Sigmoid colon (tissue), 6 donors: ENCODE measurements at regions not wholly inside any gene's neighbourhood (a gene's known extent, or its start where the extent isn't known, plus 50 kb on each side); places are given as distances from the start of the nearest gene placed in this dataset.

Experiments
- DNase-seq: peaks from one replicate; pipeline ENCODE4 v3.0.0-alpha.2; 2019
- H3K27ac ChIP-seq, 4 donors: fragments of 200-600 bp; sonication (generic); one replicate each; pipeline ENCODE4 v1.5.1; 2016 to 2019; ENCODE audit warnings: mild to moderate bottlenecking in 1 of 4
- H3K27me3 ChIP-seq, 3 donors: fragments of 200-600 bp; sonication (generic); one replicate each; pipeline ENCODE4 v1.5.1; 2019; ENCODE audit warnings: mild to moderate bottlenecking in 1 of 3
- H3K36me3 ChIP-seq, 4 donors: fragments of 200-600 bp; sonication (generic); one replicate each; pipeline ENCODE4 v1.5.1; 2016 to 2019
- H3K4me1 ChIP-seq, 4 donors: fragments of 200-600 bp; sonication (generic); one replicate each; pipeline ENCODE4 v1.5.1; 2017 to 2019
- H3K4me3 ChIP-seq, 4 donors: fragments of 200-600 bp; sonication (generic); one replicate each; pipeline ENCODE4 v1.5.1; 2017 to 2019; ENCODE audit warnings: mild to moderate bottlenecking in 2 of 4, moderate library complexity in 1 of 4
- H3K9me3 ChIP-seq, 4 donors: fragments of 200-600 bp in 3 of 4; sonication (generic) in 3 of 4; one replicate each; pipeline versions ENCODE4 v1.5.1 to v1.6.1; 2013 to 2019
- EP300 ChIP-seq, 4 donors: sonication (generic); formaldehyde crosslinking; IDR thresholded peaks; one replicate each; pipeline ENCODE4 v1.6.1; 2017; ENCODE audit warnings: antibody characterized with exemption in 4 of 4
- POLR2A ChIP-seq, 2 donors: fragments of 450-650 bp; IDR thresholded peaks; one replicate each; pipeline ENCODE4 v1.6.1; 2016; ENCODE audit warnings: antibody characterized with exemption in 2 of 2, mild to moderate bottlenecking in 2 of 2, moderate library complexity in 2 of 2
- POLR2AphosphoS5 ChIP-seq, 4 donors: sonication (generic); formaldehyde crosslinking; IDR thresholded peaks; one replicate each; pipeline ENCODE4 v1.6.1; 2017; ENCODE audit warnings: antibody characterized with exemption in 4 of 4
- WGBS, 2 donors: extraction: QIAGEN DNeasy Blood & Tissue Kit; methylation state at CpG; one replicate each; pipeline ENCODE4 v1.1.7; 2013; 5-methylcytosine and 5-hydroxymethylcytosine counted together
- intact Hi-C: fragments of 100-400 bp; cut with DNase I; formaldehyde crosslinking; loops from one replicate; pipeline ENCODE4 v1.15.1; 2023
- TF ChIP-seq, protein P1 (sequence below), 4 experiments: fragments of 450-650 bp in 3 of 4; fragments of 200-600 bp in 1 of 4; IDR thresholded peaks; one replicate each; pipeline ENCODE4 v1.5.1; 2016 to 2019; ENCODE audit warnings: antibody characterized with exemption in 4 of 4, mild to moderate bottlenecking in 3 of 4, moderate library complexity in 2 of 4
- donor health status: healthy with polysubstance abuse.
- donor health status: healthy.

GRCh38 chr3:25171118-25171807, 256.8 kb upstream of the RARB start:
- H3K27me3 ChIP-seq, result no peaks in the 10 kb centered on the region
- H3K9me3 ChIP-seq, result no peaks in the 10 kb centered on the region
- no peak overlapping the region for H3K27ac ChIP-seq
- H3K4me1 ChIP-seq, result no peaks in the 10 kb centered on the region
- no peak for TF ChIP-seq EP300 (IDR thresholded peaks at IDR 0.05)
- no peak for TF ChIP-seq POLR2A (IDR thresholded peaks at IDR 0.05)
- no peak for TF ChIP-seq POLR2AphosphoS5 (IDR thresholded peaks at IDR 0.05)
- TF ChIP-seq, protein P1, sequence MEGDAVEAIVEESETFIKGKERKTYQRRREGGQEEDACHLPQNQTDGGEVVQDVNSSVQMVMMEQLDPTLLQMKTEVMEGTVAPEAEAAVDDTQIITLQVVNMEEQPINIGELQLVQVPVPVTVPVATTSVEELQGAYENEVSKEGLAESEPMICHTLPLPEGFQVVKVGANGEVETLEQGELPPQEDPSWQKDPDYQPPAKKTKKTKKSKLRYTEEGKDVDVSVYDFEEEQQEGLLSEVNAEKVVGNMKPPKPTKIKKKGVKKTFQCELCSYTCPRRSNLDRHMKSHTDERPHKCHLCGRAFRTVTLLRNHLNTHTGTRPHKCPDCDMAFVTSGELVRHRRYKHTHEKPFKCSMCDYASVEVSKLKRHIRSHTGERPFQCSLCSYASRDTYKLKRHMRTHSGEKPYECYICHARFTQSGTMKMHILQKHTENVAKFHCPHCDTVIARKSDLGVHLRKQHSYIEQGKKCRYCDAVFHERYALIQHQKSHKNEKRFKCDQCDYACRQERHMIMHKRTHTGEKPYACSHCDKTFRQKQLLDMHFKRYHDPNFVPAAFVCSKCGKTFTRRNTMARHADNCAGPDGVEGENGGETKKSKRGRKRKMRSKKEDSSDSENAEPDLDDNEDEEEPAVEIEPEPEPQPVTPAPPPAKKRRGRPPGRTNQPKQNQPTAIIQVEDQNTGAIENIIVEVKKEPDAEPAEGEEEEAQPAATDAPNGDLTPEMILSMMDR (IDR thresholded peaks at IDR 0.05), result no peak
- H3K4me3 ChIP-seq, result no peak overlapping the region
- WGBS, 2 donors, result 89 to 90% methylated on average over 4 of the region's 4 CpGs
- intact Hi-C loops, result no loop called here
- no peak for DNase-seq
- H3K36me3 ChIP-seq, result no peaks in the 10 kb centered on the region

DNA sequence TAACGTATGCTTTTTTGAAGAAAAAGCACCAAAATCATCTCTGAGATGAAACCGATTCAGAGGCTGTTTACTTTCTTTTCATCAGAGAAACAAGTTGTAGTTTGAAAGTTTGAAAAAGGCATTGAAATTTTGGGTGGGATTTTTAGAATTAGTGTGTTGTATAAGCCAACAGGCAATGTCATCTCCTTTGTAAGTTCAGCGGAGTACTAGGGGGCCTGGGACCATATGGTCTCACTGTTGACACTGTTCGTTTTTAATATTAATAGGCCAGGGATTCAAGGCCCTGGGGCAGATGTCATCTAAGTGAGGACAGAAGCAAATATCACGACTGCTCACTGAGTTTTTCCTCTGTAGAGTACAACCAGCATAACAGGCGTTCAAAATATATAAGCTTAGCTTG, 256.2 kb upstream of the RARB start:
- no peak for DNase-seq
- intact Hi-C loops, result no loop called here
- WGBS, 2 donors, result 88% methylated on average over 6 of the region's 6 CpGs
- Histone ChIP-seq H3K9me3 (no peaks in the 10 kb centered on the region), H3K27ac (no peak overlapping the region), H3K27me3 (no peaks in the 10 kb centered on the region), H3K36me3 (no peaks in the 10 kb centered on the region), H3K4me3 (no peak overlapping the region), H3K4me1 (no peaks in the 10 kb centered on the region)
- TF ChIP-seq, protein P1 (IDR thresholded peaks at IDR 0.05), result no peak
- no peak for TF ChIP-seq POLR2A (IDR thresholded peaks at IDR 0.05)
- TF ChIP-seq POLR2AphosphoS5 (IDR thresholded peaks at IDR 0.05), result no peak
- no peak for TF ChIP-seq EP300 (IDR thresholded peaks at IDR 0.05)

GRCh38 chr3:25173606-25174005, 254.5 kb upstream of the RARB start:
- H3K27ac ChIP-seq, result no peak overlapping the region
- no peak for TF ChIP-seq POLR2AphosphoS5 (IDR thresholded peaks at IDR 0.05)
- TF ChIP-seq, protein P1 (IDR thresholded peaks at IDR 0.05), result no peak
- TF ChIP-seq EP300 (IDR thresholded peaks at IDR 0.05), result no peak
- no peak for TF ChIP-seq POLR2A (IDR thresholded peaks at IDR 0.05)
- no peaks in the 10 kb centered on the region for H3K36me3 ChIP-seq
- peaks cover 0 to 2% (median 0%) of the 10 kb centered on the region in 4 donors for H3K4me1 ChIP-seq
- WGBS, 2 donors, result 22 to 31% methylated on average over 1 of the region's 1 CpG
- H3K4me3 ChIP-seq, result no peak overlapping the region
- DNase-seq, result no peak
- H3K9me3 ChIP-seq, result no peaks in the 10 kb centered on the region
- H3K27me3 ChIP-seq, result no peaks in the 10 kb centered on the region
- intact Hi-C loops, result no loop called here

DNA sequence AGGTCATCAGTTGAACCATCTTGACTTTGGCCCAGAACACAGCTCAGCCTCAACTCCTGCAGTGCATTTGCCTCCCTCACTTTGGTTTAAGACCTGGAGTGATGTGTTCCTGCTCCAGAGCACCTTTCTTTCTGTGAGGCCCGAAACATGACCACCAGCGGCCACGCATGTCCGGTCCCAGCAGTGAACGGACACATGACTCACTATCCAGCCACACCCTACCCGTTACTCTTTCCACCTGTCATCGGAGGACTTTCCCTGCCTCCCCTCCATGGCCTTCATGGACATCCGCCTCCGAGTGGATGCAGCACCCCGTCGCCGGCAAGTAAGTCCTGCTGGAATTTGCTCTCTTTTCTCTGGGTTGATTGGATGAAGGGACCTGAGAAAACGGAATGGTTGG, 253.8 kb upstream of the RARB start:
- Histone ChIP-seq H3K27me3 (no peaks in the 10 kb centered on the region), H3K4me1 (peaks cover 0 to 7% (median 0%) of the 10 kb centered on the region in 4 donors), H3K4me3 (no peak overlapping the region), H3K36me3 (no peaks in the 10 kb centered on the region), H3K9me3 (no peaks in the 10 kb centered on the region), H3K27ac (no peak overlapping the region)
- intact Hi-C loops, result no loop called here
- TF ChIP-seq EP300 (IDR thresholded peaks at IDR 0.05) (no peak), POLR2A (IDR thresholded peaks at IDR 0.05) (no peak), POLR2AphosphoS5 (IDR thresholded peaks at IDR 0.05) (no peak)
- TF ChIP-seq, protein P1 (IDR thresholded peaks at IDR 0.05), result no peak
- WGBS, 2 donors, result 93 to 94% methylated on average over 13 of the region's 13 CpGs
- DNase-seq, result no peak

- H3K4me1 ChIP-seq, result peaks cover 0 to 7% (median 0%) of the 10 kb centered on the region in 4 donors
- H3K4me3 ChIP-seq, result no peak overlapping the region
- DNase-seq, result no peak
- TF ChIP-seq, protein P1 (IDR thresholded peaks at IDR 0.05), result no peak
- TF ChIP-seq EP300 (IDR thresholded peaks at IDR 0.05) (no peak), POLR2AphosphoS5 (IDR thresholded peaks at IDR 0.05) (no peak), POLR2A (IDR thresholded peaks at IDR 0.05) (no peak)
- intact Hi-C loops, result no loop called here
- 82 to 85% methylated on average over 3 of the region's 3 CpGs for WGBS, 2 donors
- H3K36me3 ChIP-seq, result no peaks in the 10 kb centered on the region
- no peaks in the 10 kb centered on the region for H3K9me3 ChIP-seq
- no peak overlapping the region for H3K27ac ChIP-seq
- H3K27me3 ChIP-seq, result no peaks in the 10 kb centered on the region
These were observed 251.0 kb upstream of the RARB start for GRCh38 chr3:25177041-25177440.
